Panc1 (cell line): ENCODE measurements at regions not wholly inside any gene's neighbourhood (a gene's known extent, or its start where the extent isn't known, plus 50 kb on each side); places are given as distances from the start of the nearest gene placed in this dataset.

Experiments used
- CTCF ChIP-seq: fragments of 450-650 bp; IDR thresholded peaks from 2 replicates; pipeline ENCODE4 v1.5.1; 2017; ENCODE audit warnings: mild to moderate bottlenecking
- POLR2AphosphoS5 ChIP-seq: IDR thresholded peaks from 2 replicates; pipeline ENCODE4 v1.6.1; 2012; ENCODE audit warnings: mild to moderate bottlenecking, low read depth, low read length, moderate library complexity
- TCF7L2 ChIP-seq: IDR thresholded peaks from 2 replicates; pipeline ENCODE4 v1.6.1; 2011; ENCODE audit warnings: mild to moderate bottlenecking, low read depth, low read length, inconsistent platforms
- TF ChIP-seq, protein P1 (sequence below), 2 experiments: IDR thresholded peaks; 2 replicates each; pipeline ENCODE4 v1.6.1; 2011 to 2012; ENCODE audit warnings: low read depth in 2 of 2, control low read depth in 1 of 2, low read length in 1 of 2, mild to moderate bottlenecking in 1 of 2, moderate library complexity in 1 of 2; ENCODE audit not compliant: insufficient read depth in 1 of 2

GRCh38 chr6:55960344-55960743, 85.0 kb upstream of the BMP5 start:
- TF ChIP-seq CTCF (no peak), TCF7L2 (no peak), POLR2AphosphoS5 (no peak)
- TF ChIP-seq, protein P1, sequence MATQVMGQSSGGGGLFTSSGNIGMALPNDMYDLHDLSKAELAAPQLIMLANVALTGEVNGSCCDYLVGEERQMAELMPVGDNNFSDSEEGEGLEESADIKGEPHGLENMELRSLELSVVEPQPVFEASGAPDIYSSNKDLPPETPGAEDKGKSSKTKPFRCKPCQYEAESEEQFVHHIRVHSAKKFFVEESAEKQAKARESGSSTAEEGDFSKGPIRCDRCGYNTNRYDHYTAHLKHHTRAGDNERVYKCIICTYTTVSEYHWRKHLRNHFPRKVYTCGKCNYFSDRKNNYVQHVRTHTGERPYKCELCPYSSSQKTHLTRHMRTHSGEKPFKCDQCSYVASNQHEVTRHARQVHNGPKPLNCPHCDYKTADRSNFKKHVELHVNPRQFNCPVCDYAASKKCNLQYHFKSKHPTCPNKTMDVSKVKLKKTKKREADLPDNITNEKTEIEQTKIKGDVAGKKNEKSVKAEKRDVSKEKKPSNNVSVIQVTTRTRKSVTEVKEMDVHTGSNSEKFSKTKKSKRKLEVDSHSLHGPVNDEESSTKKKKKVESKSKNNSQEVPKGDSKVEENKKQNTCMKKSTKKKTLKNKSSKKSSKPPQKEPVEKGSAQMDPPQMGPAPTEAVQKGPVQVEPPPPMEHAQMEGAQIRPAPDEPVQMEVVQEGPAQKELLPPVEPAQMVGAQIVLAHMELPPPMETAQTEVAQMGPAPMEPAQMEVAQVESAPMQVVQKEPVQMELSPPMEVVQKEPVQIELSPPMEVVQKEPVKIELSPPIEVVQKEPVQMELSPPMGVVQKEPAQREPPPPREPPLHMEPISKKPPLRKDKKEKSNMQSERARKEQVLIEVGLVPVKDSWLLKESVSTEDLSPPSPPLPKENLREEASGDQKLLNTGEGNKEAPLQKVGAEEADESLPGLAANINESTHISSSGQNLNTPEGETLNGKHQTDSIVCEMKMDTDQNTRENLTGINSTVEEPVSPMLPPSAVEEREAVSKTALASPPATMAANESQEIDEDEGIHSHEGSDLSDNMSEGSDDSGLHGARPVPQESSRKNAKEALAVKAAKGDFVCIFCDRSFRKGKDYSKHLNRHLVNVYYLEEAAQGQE (IDR thresholded peaks at IDR 0.05; ENCODE audit: insufficient read depth in 1 of 2, low read depth in 2 of 2, low read length in 1 of 2), result no peak
